ENCODE measurements at regions not wholly inside any gene's neighbourhood (a gene's known extent, or its start where the extent isn't known, plus 50 kb on each side); places are given as distances from the start of the nearest gene placed in this dataset.

DNA sequence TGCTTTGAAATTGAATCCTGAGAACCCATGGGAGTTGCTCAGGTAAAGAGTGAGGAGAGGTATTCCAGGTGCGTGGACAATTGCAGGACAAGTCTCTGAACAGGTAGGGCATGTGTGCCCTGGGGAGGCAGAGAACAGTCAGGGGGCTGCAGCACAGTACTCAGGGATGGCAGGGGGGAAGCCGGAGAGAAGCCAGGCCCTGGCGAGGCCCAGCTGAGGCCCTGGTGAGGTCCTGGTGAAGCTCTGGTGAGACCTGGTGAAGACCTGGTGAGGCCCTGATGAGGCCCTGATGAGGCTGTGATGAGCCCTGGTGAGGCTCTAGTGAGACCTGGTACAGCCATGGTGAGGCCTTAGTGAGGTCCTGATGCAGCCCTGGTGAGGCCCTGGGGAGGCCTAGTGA, 155.5 kb upstream of the GDF10 start:
- TF ChIP-seq, protein P1, sequence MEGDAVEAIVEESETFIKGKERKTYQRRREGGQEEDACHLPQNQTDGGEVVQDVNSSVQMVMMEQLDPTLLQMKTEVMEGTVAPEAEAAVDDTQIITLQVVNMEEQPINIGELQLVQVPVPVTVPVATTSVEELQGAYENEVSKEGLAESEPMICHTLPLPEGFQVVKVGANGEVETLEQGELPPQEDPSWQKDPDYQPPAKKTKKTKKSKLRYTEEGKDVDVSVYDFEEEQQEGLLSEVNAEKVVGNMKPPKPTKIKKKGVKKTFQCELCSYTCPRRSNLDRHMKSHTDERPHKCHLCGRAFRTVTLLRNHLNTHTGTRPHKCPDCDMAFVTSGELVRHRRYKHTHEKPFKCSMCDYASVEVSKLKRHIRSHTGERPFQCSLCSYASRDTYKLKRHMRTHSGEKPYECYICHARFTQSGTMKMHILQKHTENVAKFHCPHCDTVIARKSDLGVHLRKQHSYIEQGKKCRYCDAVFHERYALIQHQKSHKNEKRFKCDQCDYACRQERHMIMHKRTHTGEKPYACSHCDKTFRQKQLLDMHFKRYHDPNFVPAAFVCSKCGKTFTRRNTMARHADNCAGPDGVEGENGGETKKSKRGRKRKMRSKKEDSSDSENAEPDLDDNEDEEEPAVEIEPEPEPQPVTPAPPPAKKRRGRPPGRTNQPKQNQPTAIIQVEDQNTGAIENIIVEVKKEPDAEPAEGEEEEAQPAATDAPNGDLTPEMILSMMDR (IDR thresholded peaks at IDR 0.05) = no peak
- TF ChIP-seq POLR2A (IDR thresholded peaks at IDR 0.05) = no peak
- TF ChIP-seq POLR2AphosphoS5 (IDR thresholded peaks at IDR 0.05) = no peak

All from prostate gland (tissue), 2 donors.